Body of pancreas (tissue), 4 donors: ENCODE measurements at regions not wholly inside any gene's neighbourhood (a gene's known extent, or its start where the extent isn't known, plus 50 kb on each side); places are given as distances from the start of the nearest gene placed in this dataset.

Experiments
- ATAC-seq: fragments of 150-250 bp; one replicate; pipeline ENCODE4 v1.9.1; 2016
- DNase-seq, 4 donors: peaks; one replicate each; pipeline ENCODE4 v3.0.0-alpha.2; 2019
- H3K27ac ChIP-seq, 4 donors: fragments of 200-600 bp; sonication (generic); 1 replicate in 3 of 4; 2 replicates in 1 of 4; pipeline versions ENCODE4 v1.5.1 to v1.6.1; 2016 to 2019; ENCODE audit warnings: mild to moderate bottlenecking in 1 of 4, mixed read lengths in 1 of 4, moderate library complexity in 1 of 4
- H3K27me3 ChIP-seq, 2 donors: fragments of 200-600 bp; sonication (generic); one replicate each; pipeline ENCODE4 v1.6.0; 2016; ENCODE audit warnings: mild to moderate bottlenecking in 1 of 2
- H3K36me3 ChIP-seq, 2 donors: fragments of 200-600 bp; sonication (generic); replicated peaks in 1 of 2; 2 replicates each; pipeline ENCODE4 v1.5.1; 2016; ENCODE audit warnings: low read depth in 2 of 2; ENCODE audit not compliant: insufficient read depth in 1 of 2
- H3K4me1 ChIP-seq: fragments of 200-600 bp; sonication (generic); one replicate; pipeline ENCODE4 v1.6.0; 2016
- H3K4me3 ChIP-seq, 2 donors: fragments of 200-600 bp; sonication (generic); 1 replicate in 1 of 2; 2 replicates in 1 of 2; pipeline ENCODE4 v1.5.1; 2016 to 2019
- H3K9me3 ChIP-seq, 3 donors: fragments of 200-600 bp; sonication (generic); 1 replicate in 2 of 3; 2 replicates in 1 of 3; pipeline ENCODE4 v1.5.1; 2016
- POLR2A ChIP-seq, 3 donors: fragments of 450-650 bp; IDR thresholded peaks; one replicate each; pipeline ENCODE4 v1.6.1; 2016; ENCODE audit warnings: antibody characterized with exemption in 3 of 3, mild to moderate bottlenecking in 2 of 3
- WGBS, 2 donors: methylation state at CpG; one replicate each; pipeline ENCODE4 v1.1.5; 2017; 5-methylcytosine and 5-hydroxymethylcytosine counted together
- intact Hi-C: fragments of 100-400 bp; cut with DNase I; formaldehyde crosslinking; loops from one replicate; pipeline ENCODE4 v1.15.1; 2023
- TF ChIP-seq, protein P1 (sequence below), 7 experiments: fragments of 450-650 bp in 4 of 7; fragments of 200-600 bp in 3 of 7; sonication (generic) in 3 of 7; IDR thresholded peaks; one replicate each; pipeline ENCODE4 v1.5.1; 2016 to 2019; ENCODE audit warnings: antibody characterized with exemption in 7 of 7

GRCh38 chr10:4691776-4692175 lies 134.2 kb upstream of the AKR1E2 start:
- Histone ChIP-seq H3K9me3 (no peaks in the 10 kb centered on the region), H3K4me1 (no peaks in the 10 kb centered on the region), H3K4me3 (no peak overlapping the region), H3K27me3 (no peaks in the 10 kb centered on the region), H3K36me3 (no peaks in the 10 kb centered on the region), H3K27ac (no peak overlapping the region)
- DNase-seq (no peak), ATAC-seq (no peak)
- TF ChIP-seq, protein P1, sequence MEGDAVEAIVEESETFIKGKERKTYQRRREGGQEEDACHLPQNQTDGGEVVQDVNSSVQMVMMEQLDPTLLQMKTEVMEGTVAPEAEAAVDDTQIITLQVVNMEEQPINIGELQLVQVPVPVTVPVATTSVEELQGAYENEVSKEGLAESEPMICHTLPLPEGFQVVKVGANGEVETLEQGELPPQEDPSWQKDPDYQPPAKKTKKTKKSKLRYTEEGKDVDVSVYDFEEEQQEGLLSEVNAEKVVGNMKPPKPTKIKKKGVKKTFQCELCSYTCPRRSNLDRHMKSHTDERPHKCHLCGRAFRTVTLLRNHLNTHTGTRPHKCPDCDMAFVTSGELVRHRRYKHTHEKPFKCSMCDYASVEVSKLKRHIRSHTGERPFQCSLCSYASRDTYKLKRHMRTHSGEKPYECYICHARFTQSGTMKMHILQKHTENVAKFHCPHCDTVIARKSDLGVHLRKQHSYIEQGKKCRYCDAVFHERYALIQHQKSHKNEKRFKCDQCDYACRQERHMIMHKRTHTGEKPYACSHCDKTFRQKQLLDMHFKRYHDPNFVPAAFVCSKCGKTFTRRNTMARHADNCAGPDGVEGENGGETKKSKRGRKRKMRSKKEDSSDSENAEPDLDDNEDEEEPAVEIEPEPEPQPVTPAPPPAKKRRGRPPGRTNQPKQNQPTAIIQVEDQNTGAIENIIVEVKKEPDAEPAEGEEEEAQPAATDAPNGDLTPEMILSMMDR (IDR thresholded peaks at IDR 0.05), result no peak
- TF ChIP-seq POLR2A (IDR thresholded peaks at IDR 0.05), result no peak
- intact Hi-C loops, result no loop called here
- 43 to 56% methylated on average over 2 to 3 of the region's 5 CpGs for WGBS, 2 donors

- no peak for DNase-seq
- no peaks in the 10 kb centered on the region for H3K27me3 ChIP-seq
- no peaks in the 10 kb centered on the region for H3K9me3 ChIP-seq
- no peak overlapping the region for H3K4me3 ChIP-seq
- H3K4me1 ChIP-seq, result no peaks in the 10 kb centered on the region
- no peak overlapping the region for H3K27ac ChIP-seq
- TF ChIP-seq, protein P1 (IDR thresholded peaks at IDR 0.05), result no peak
- TF ChIP-seq POLR2A (IDR thresholded peaks at IDR 0.05), result no peak
- WGBS, 2 donors, result 60 to 64% methylated on average over 4 of the region's 4 CpGs
- no peak for ATAC-seq
- intact Hi-C loops, result no loop called here
- H3K36me3 ChIP-seq, result no peaks in the 10 kb centered on the region
These were observed 134.7 kb upstream of the AKR1E2 start for GRCh38 chr10:4691301-4691700.

GRCh38 chr10:4688601-4689000 lies 137.4 kb upstream of the AKR1E2 start:
- 57 to 86% methylated on average over 1 of the region's 1 CpG for WGBS, 2 donors
- Histone ChIP-seq H3K4me1 (no peaks in the 10 kb centered on the region), H3K9me3 (no peaks in the 10 kb centered on the region), H3K36me3 (no peaks in the 10 kb centered on the region), H3K27ac (no peak overlapping the region), H3K27me3 (no peaks in the 10 kb centered on the region), H3K4me3 (no peak overlapping the region)
- intact Hi-C loops, result no loop called here
- ATAC-seq, result no peak
- DNase-seq, result no peak
- TF ChIP-seq, protein P1 (IDR thresholded peaks at IDR 0.05), result no peak
- no peak for TF ChIP-seq POLR2A (IDR thresholded peaks at IDR 0.05)

DNA sequence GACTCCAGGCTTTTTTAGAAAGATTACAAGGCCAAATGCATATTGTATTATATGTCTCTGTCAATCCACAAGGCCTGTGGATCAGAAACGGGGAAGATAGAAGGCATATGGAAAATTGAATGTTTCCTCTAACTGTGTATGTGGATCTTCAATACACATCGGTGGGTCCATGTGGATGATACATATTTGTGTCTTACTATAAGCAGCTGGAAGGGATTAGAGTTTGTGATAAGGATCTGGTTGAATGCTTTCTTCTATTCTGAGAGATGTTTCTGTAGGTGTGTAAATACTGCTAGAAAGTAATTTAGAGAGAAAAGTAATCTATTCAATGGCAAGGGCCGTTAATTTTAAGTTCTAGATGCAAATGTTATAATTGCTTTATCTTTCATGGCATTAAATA lies 137.8 kb upstream of the AKR1E2 start:
- H3K4me1 ChIP-seq, result no peaks in the 10 kb centered on the region
- intact Hi-C loops, result no loop called here
- H3K4me3 ChIP-seq, result no peak overlapping the region
- H3K27ac ChIP-seq, result no peak overlapping the region
- H3K9me3 ChIP-seq, result no peaks in the 10 kb centered on the region
- no peak for ATAC-seq
- no peaks in the 10 kb centered on the region for H3K27me3 ChIP-seq
- no peaks in the 10 kb centered on the region for H3K36me3 ChIP-seq
- WGBS, 2 donors, result 59 to 64% methylated on average over 3 of the region's 3 CpGs
- no peak for TF ChIP-seq POLR2A (IDR thresholded peaks at IDR 0.05)
- TF ChIP-seq, protein P1 (IDR thresholded peaks at IDR 0.05), result no peak
- DNase-seq, result no peak

- intact Hi-C loops, result no loop called here
- Histone ChIP-seq H3K9me3 (no peaks in the 10 kb centered on the region), H3K27me3 (no peaks in the 10 kb centered on the region), H3K36me3 (no peaks in the 10 kb centered on the region), H3K4me1 (no peaks in the 10 kb centered on the region), H3K27ac (peak overlapping the region in 1 of 4 donors; percentile 71), H3K4me3 (no peak overlapping the region)
- TF ChIP-seq POLR2A (IDR thresholded peaks at IDR 0.05), result no peak
- TF ChIP-seq, protein P1 (IDR thresholded peaks at IDR 0.05), result no peak
- ATAC-seq (no peak), DNase-seq (no peak)
- 53 to 62% methylated on average over 3 of the region's 3 CpGs for WGBS, 2 donors
These were observed 138.6 kb upstream of the AKR1E2 start for GRCh38 chr10:4687397-4687796.
